ENCODE measurements at regions not wholly inside any gene's neighbourhood (a gene's known extent, or its start where the extent isn't known, plus 50 kb on each side); places are given as distances from the start of the nearest gene placed in this dataset.

DNA sequence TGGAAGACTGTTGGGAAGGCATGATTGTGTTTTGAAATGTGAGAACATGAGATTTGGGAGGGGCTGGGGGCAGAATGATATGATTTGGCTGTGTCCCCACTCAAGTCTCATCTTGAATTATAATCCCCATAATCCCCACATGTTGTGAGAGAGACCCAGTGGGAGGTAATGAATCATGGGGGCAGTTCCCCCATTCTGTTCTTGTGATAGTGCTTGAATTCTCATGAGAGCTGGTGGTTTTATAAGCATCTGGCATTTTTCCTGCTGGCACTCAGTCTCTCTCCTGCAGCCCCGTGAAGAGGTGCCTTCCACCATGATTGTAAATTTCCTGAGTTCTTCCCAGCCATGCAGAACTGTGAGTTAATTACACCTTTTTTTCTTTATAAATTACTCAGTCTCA lies 430.5 kb downstream of the OTOL1 start:
- Histone ChIP-seq H3K27ac (ENCODE audit: insufficient read depth, low read length) (no peak overlapping the region), H3K4me3 (replicated peaks in 1 of 4; ENCODE audit: control extremely low read depth in 1 of 4, insufficient read depth in 1 of 4, low read depth in 3 of 4, low read length in 4 of 4) (no peak overlapping the region), H3K4me1 (ENCODE audit: control insufficient read depth, extremely low read depth, insufficient read depth, low read length) (no peaks in the 10 kb centered on the region), H2AFZ (ENCODE audit: low read length) (no peak overlapping the region), H3K4me2 (ENCODE audit: extremely low read depth, insufficient read depth, low read length) (no peak overlapping the region), H3K9me3 (ENCODE audit: control insufficient read depth, insufficient read depth, low read depth, low read length) (no peaks in the 10 kb centered on the region), H4K20me1 (ENCODE audit: control insufficient read depth, extremely low read depth, insufficient read depth, low read length) (no peaks in the 10 kb centered on the region), H3K79me2 (ENCODE audit: control insufficient read depth, insufficient read depth, low read length) (no peaks in the 10 kb centered on the region), H3K9ac (ENCODE audit: insufficient read depth, low read length) (no peak overlapping the region), H3K27me3 (ENCODE audit: control insufficient read depth, insufficient read depth, low read length) (no peaks in the 10 kb centered on the region), H3K36me3 (ENCODE audit: control insufficient read depth, insufficient read depth, low read length) (no peaks in the 10 kb centered on the region)
- TF ChIP-seq, protein P1, sequence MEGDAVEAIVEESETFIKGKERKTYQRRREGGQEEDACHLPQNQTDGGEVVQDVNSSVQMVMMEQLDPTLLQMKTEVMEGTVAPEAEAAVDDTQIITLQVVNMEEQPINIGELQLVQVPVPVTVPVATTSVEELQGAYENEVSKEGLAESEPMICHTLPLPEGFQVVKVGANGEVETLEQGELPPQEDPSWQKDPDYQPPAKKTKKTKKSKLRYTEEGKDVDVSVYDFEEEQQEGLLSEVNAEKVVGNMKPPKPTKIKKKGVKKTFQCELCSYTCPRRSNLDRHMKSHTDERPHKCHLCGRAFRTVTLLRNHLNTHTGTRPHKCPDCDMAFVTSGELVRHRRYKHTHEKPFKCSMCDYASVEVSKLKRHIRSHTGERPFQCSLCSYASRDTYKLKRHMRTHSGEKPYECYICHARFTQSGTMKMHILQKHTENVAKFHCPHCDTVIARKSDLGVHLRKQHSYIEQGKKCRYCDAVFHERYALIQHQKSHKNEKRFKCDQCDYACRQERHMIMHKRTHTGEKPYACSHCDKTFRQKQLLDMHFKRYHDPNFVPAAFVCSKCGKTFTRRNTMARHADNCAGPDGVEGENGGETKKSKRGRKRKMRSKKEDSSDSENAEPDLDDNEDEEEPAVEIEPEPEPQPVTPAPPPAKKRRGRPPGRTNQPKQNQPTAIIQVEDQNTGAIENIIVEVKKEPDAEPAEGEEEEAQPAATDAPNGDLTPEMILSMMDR (conservative IDR thresholded peaks at IDR 0.05 in 1 of 2, IDR thresholded peaks at IDR 0.05 in 1 of 2; ENCODE audit: low read depth in 1 of 2, low read length in 2 of 2) = no peak
- TF ChIP-seq EZH2 (IDR thresholded peaks at IDR 0.05; ENCODE audit: low read length, missing control alignments) = no peak
- no peak for DNase-seq (ENCODE audit: low read depth in 2 of 2)

DNA sequence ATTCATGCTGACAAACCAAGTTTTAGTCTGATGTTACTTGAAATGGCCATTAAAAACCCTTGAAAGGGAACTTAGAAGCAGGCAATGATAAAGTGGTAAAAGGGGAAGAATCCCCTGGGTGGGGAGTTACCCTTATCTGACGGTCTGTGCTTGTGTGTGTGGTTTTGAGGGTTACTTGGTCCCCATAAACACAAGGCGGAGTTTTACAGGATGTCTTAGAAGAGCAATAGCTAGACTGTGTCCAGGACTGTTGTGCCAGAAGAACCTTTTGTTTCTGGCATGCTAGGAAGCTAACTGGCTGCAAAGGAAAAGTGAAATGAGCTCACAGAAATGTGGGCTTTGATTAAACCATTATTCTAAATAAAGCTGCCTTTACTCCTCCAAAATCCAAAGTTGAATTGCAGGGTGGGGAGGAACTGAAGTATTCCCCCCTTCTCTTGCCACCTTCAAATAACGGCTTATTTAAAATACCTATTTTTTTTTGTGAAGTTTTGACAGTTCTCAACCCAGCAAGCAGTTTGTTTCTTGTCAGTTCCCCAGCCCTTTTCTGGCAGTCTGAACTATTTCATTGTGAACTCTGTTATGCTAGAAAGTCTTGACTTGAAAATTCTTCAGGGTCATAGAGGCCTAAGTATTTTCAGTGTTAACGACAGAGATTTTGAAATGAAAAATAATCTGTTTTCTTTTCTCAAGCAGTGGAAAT lies 443.5 kb downstream of the OTOL1 start:
- H4K20me1 ChIP-seq (ENCODE audit: control insufficient read depth, extremely low read depth, insufficient read depth, low read length) = no peaks in the 10 kb centered on the region
- no peak overlapping the region for H3K27ac ChIP-seq (ENCODE audit: insufficient read depth, low read length)
- H3K79me2 ChIP-seq (ENCODE audit: control insufficient read depth, insufficient read depth, low read length) = no peaks in the 10 kb centered on the region
- H3K9me3 ChIP-seq (ENCODE audit: control insufficient read depth, insufficient read depth, low read depth, low read length) = no peaks in the 10 kb centered on the region
- H3K4me2 ChIP-seq (ENCODE audit: extremely low read depth, insufficient read depth, low read length) = no peak overlapping the region
- peak in 1 of 2 donors; percentile 9 for DNase-seq (ENCODE audit: low read depth in 2 of 2)
- TF ChIP-seq, protein P1 (conservative IDR thresholded peaks at IDR 0.05 in 1 of 2, IDR thresholded peaks at IDR 0.05 in 1 of 2; ENCODE audit: low read depth in 1 of 2, low read length in 2 of 2) = no peak
- no peak for TF ChIP-seq EZH2 (IDR thresholded peaks at IDR 0.05; ENCODE audit: low read length, missing control alignments)
- no peak overlapping the region for H3K9ac ChIP-seq (ENCODE audit: insufficient read depth, low read length)
- H3K4me3 ChIP-seq (replicated peaks in 1 of 4; ENCODE audit: control extremely low read depth in 1 of 4, insufficient read depth in 1 of 4, low read depth in 3 of 4, low read length in 4 of 4) = no peak overlapping the region
- H3K36me3 ChIP-seq (ENCODE audit: control insufficient read depth, insufficient read depth, low read length) = no peaks in the 10 kb centered on the region
- H2AFZ ChIP-seq (ENCODE audit: low read length) = no peak overlapping the region
- no peaks in the 10 kb centered on the region for H3K27me3 ChIP-seq (ENCODE audit: control insufficient read depth, insufficient read depth, low read length)
- no peaks in the 10 kb centered on the region for H3K4me1 ChIP-seq (ENCODE audit: control insufficient read depth, extremely low read depth, insufficient read depth, low read length)

DNA sequence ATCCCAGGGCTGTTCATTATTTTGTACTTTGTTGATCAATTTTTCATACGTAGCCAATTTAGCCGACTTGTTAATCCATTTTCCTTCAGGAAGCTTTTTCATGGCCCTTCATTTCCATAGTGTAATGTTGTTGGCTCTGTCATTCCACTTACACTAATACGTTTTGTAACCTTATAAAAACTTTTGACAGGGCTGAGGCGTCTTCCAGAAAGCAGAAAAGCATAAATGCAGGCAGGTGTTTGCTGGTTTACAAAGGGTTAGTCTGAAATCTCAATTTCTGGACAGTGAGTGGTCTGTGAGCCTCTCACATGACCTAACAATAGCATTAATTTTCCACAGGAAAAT lies 444.0 kb downstream of the OTOL1 start:
- Histone ChIP-seq H3K4me1 (ENCODE audit: control insufficient read depth, extremely low read depth, insufficient read depth, low read length) (no peaks in the 10 kb centered on the region), H3K79me2 (ENCODE audit: control insufficient read depth, insufficient read depth, low read length) (no peaks in the 10 kb centered on the region), H3K9me3 (ENCODE audit: control insufficient read depth, insufficient read depth, low read depth, low read length) (no peaks in the 10 kb centered on the region), H3K36me3 (ENCODE audit: control insufficient read depth, insufficient read depth, low read length) (no peaks in the 10 kb centered on the region), H3K4me2 (ENCODE audit: extremely low read depth, insufficient read depth, low read length) (no peak overlapping the region), H3K4me3 (replicated peaks in 1 of 4; ENCODE audit: control extremely low read depth in 1 of 4, insufficient read depth in 1 of 4, low read depth in 3 of 4, low read length in 4 of 4) (no peak overlapping the region), H4K20me1 (ENCODE audit: control insufficient read depth, extremely low read depth, insufficient read depth, low read length) (no peaks in the 10 kb centered on the region), H3K9ac (ENCODE audit: insufficient read depth, low read length) (no peak overlapping the region), H3K27ac (ENCODE audit: insufficient read depth, low read length) (no peak overlapping the region), H2AFZ (ENCODE audit: low read length) (no peak overlapping the region), H3K27me3 (ENCODE audit: control insufficient read depth, insufficient read depth, low read length) (no peaks in the 10 kb centered on the region)
- TF ChIP-seq EZH2 (IDR thresholded peaks at IDR 0.05; ENCODE audit: low read length, missing control alignments) = no peak
- TF ChIP-seq, protein P1 (conservative IDR thresholded peaks at IDR 0.05 in 1 of 2, IDR thresholded peaks at IDR 0.05 in 1 of 2; ENCODE audit: low read depth in 1 of 2, low read length in 2 of 2) = no peak
- DNase-seq (ENCODE audit: low read depth in 2 of 2) = no peak
